Right lobe of liver (tissue), 6 donors: ENCODE measurements at regions not wholly inside any gene's neighbourhood (a gene's known extent, or its start where the extent isn't known, plus 50 kb on each side); places are given as distances from the start of the nearest gene placed in this dataset.

Source experiments
- ATAC-seq, 4 donors: fragments of 200-7000 bp; cut with Tn5 transposase; one replicate each; pipeline ENCODE4 v1.9.1; 2020; ENCODE audit warnings: mild to moderate bottlenecking in 4 of 4, moderate library complexity in 4 of 4
- DNase-seq, 3 donors: peaks; one replicate each; pipeline ENCODE4 v3.0.0-alpha.2; 2020
- H3K27ac ChIP-seq, 3 donors: fragments of 200-600 bp; one replicate each; pipeline ENCODE4 v1.8.0; 2022
- H3K27me3 ChIP-seq, 2 donors: fragments of 200-600 bp; one replicate each; pipeline ENCODE4 v1.8.0; 2022
- H3K36me3 ChIP-seq, 4 donors: fragments of 200-600 bp; sonication (generic) in 1 of 4; one replicate each; pipeline versions ENCODE4 v1.5.1 to v1.8.0; 2017 to 2022; ENCODE audit warnings: control low read depth in 1 of 4
- H3K4me1 ChIP-seq, 4 donors: fragments of 200-600 bp; sonication (generic) in 1 of 4; one replicate each; pipeline versions ENCODE4 v1.5.1 to v1.8.0; 2017 to 2022; ENCODE audit warnings: control low read depth in 1 of 4
- H3K4me3 ChIP-seq, 3 donors: fragments of 200-600 bp; one replicate each; pipeline ENCODE4 v1.8.0; 2022
- H3K9me3 ChIP-seq, 4 donors: fragments of 200-600 bp; sonication (generic) in 1 of 4; one replicate each; pipeline versions ENCODE4 v1.5.1 to v1.8.0; 2017 to 2022; ENCODE audit warnings: control low read depth in 1 of 4
- CTCF ChIP-seq, 4 donors: fragments of 200-600 bp in 3 of 4; fragments of 450-650 bp in 1 of 4; IDR thresholded peaks; one replicate each; pipeline versions ENCODE4 v1.5.1 to v1.8.0; 2016 to 2022; ENCODE audit warnings: antibody characterized with exemption in 4 of 4, mild to moderate bottlenecking in 2 of 4
- POLR2A ChIP-seq: fragments of 450-650 bp; IDR thresholded peaks from one replicate; pipeline ENCODE4 v1.6.1; 2017; ENCODE audit warnings: antibody characterized with exemption, mild to moderate bottlenecking
- WGBS: methylation state at CpG from one replicate; pipeline ENCODE4 v1.1.6; 2018; ENCODE audit warnings: low coverage, low lambda C conversion rate; ENCODE audit not compliant: insufficient coverage; ENCODE audit errors: missing lambda C conversion rate; 5-methylcytosine and 5-hydroxymethylcytosine counted together
- intact Hi-C, 2 donors: fragments of 100-400 bp; cut with DNase I; formaldehyde crosslinking; loops; one replicate each; pipeline versions ENCODE4 v1.11.2 to v1.14.1; 2022
- donor health status: DM: no; HTN: yes; CAD: no.
- donor health status: DM: no; HTN: no; CAD: no.
- donor health status: DM: no; HTN: no; CAD: no.
- donor health status: DM: no; HTN: yes; CAD: no.
- donor health status: DM: no; HTN: yes; CAD: no.

GRCh38 chr21:20515446-20515845 lies 482.8 kb upstream of the NCAM2 start:
- Histone ChIP-seq H3K27ac (no peak overlapping the region), H3K36me3 (no peaks in the 10 kb centered on the region), H3K27me3 (no peaks in the 10 kb centered on the region), H3K4me3 (no peak overlapping the region), H3K4me1 (no peaks in the 10 kb centered on the region), H3K9me3 (no peaks in the 10 kb centered on the region)
- WGBS, result 46% methylated on average over 3 of the region's 3 CpGs
- DNase-seq (no peak), ATAC-seq (no peak)
- intact Hi-C loops, result no loop called here
- TF ChIP-seq POLR2A (no peak), CTCF (IDR thresholded peaks at IDR 0.05) (no peak)

GRCh38 chr21:20519076-20519475 lies 479.1 kb upstream of the NCAM2 start:
- H3K27me3 ChIP-seq, result no peaks in the 10 kb centered on the region
- WGBS, result 34% methylated on average over 3 of the region's 3 CpGs
- H3K9me3 ChIP-seq, result no peaks in the 10 kb centered on the region
- H3K27ac ChIP-seq, result no peak overlapping the region
- DNase-seq (no peak), ATAC-seq (no peak)
- intact Hi-C loops, result no loop called here
- no peaks in the 10 kb centered on the region for H3K36me3 ChIP-seq
- no peak overlapping the region for H3K4me3 ChIP-seq
- TF ChIP-seq POLR2A (no peak), CTCF (IDR thresholded peaks at IDR 0.05) (no peak)
- H3K4me1 ChIP-seq, result no peaks in the 10 kb centered on the region

DNA sequence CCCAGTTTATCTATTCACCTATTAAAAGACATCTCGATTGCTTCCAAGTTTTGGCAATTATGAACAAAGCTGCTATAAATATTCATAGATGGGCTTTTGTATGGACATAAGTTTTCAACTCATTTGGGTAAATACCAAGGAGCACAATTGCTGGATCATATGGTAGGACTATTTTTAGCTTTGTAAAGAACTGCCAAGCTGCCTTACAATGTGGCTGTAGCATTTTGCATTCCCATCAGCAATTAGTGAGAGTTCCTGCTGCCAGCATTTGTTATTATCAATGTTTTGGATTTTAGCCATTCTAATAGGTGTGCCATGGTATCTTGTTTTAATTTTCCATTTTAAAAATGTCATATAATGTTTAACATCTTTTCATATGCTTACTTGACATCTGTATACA lies 475.6 kb upstream of the NCAM2 start:
- H3K9me3 ChIP-seq, result no peaks in the 10 kb centered on the region
- DNase-seq, result no peak
- H3K27me3 ChIP-seq, result no peaks in the 10 kb centered on the region
- intact Hi-C loops, result no loop called here
- no peak overlapping the region for H3K4me3 ChIP-seq
- no peaks in the 10 kb centered on the region for H3K36me3 ChIP-seq
- H3K4me1 ChIP-seq, result no peaks in the 10 kb centered on the region
- ATAC-seq, result no peak
- 30% methylated on average over 1 of the region's 1 CpG for whole genome bisulfite sequencing
- no peak overlapping the region for H3K27ac ChIP-seq
- TF ChIP-seq CTCF (IDR thresholded peaks at IDR 0.05) (no peak), POLR2A (no peak)

DNA sequence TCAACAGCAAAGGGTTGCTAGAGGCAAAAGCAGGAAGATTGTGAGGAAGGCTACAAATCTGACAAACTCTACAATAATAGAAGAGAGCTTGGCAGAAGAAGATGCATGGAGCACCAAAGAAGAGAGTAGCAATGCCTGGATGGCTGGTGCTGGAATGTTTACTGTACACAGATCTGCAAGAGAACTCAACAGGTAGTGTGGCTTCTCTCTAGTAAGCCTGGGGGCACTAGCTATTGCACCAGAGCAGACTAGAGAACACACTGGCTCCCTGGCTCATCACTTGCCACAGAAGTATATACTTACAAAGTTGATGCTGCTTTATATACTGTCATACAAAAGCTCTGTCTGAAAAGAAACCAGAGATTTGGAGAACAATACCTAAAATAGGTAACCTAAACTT lies 475.0 kb upstream of the NCAM2 start:
- no peaks in the 10 kb centered on the region for H3K27me3 ChIP-seq
- intact Hi-C loops, result no loop called here
- H3K4me3 ChIP-seq, result no peak overlapping the region
- ATAC-seq (no peak), DNase-seq (no peak)
- no peaks in the 10 kb centered on the region for H3K4me1 ChIP-seq
- H3K9me3 ChIP-seq, result no peaks in the 10 kb centered on the region
- no peak overlapping the region for H3K27ac ChIP-seq
- H3K36me3 ChIP-seq, result no peaks in the 10 kb centered on the region
- no peak for TF ChIP-seq POLR2A

- H3K4me1 ChIP-seq, result no peaks in the 10 kb centered on the region
- no peaks in the 10 kb centered on the region for H3K36me3 ChIP-seq
- no peaks in the 10 kb centered on the region for H3K9me3 ChIP-seq
- ATAC-seq (no peak), DNase-seq (no peak)
- H3K27me3 ChIP-seq, result no peaks in the 10 kb centered on the region
- 43% methylated on average over 5 of the region's 5 CpGs for WGBS
- TF ChIP-seq CTCF (IDR thresholded peaks at IDR 0.05) (no peak), POLR2A (no peak)
- no peak overlapping the region for H3K27ac ChIP-seq
- intact Hi-C loops, result no loop called here
- no peak overlapping the region for H3K4me3 ChIP-seq
Observed at GRCh38 chr21:20527731-20528460, 470.3 kb upstream of the NCAM2 start.
